Choroid plexus epithelial cell (primary cell): ENCODE measurements at regions not wholly inside any gene's neighbourhood (a gene's known extent, or its start where the extent isn't known, plus 50 kb on each side); places are given as distances from the start of the nearest gene placed in this dataset.

Experiments
- DNase-seq: peaks from one replicate; pipeline ENCODE4 v3.0.0-alpha.2; 2010; ENCODE audit warnings: low read depth
- H3K4me3 ChIP-seq: 2 replicates; pipeline ENCODE4 v1.5.1; 2011; ENCODE audit warnings: low read depth, mild to moderate bottlenecking, control low read depth, low read length, moderate library complexity
- TF ChIP-seq, protein P1 (sequence below): conservative IDR thresholded peaks from 2 replicates; pipeline ENCODE4 v1.5.1; 2011; ENCODE audit warnings: low read depth, mild to moderate bottlenecking, control low read depth, inconsistent platforms, low read length, moderate library complexity

DNA sequence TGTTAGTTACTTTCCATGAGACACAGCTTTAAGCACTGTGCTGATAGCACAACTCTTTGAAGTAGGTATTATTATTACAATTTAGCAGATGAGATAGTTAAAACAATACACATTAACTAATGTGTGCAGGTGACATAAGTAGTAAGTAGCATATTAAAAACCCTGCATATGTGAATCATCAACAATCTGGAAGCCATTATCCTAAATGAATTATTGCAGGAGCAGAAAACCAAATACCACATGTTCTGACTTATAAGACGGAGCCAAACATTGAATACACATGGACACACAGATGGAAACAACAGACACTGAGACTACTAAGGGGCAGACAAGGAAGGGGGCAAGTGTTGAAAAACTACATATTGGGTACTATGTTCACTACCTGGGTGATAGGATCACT lies 300.3 kb upstream of the GULP1 start:
- no peak for DNase-seq
- no peak overlapping the region for H3K4me3 ChIP-seq
- TF ChIP-seq, protein P1, sequence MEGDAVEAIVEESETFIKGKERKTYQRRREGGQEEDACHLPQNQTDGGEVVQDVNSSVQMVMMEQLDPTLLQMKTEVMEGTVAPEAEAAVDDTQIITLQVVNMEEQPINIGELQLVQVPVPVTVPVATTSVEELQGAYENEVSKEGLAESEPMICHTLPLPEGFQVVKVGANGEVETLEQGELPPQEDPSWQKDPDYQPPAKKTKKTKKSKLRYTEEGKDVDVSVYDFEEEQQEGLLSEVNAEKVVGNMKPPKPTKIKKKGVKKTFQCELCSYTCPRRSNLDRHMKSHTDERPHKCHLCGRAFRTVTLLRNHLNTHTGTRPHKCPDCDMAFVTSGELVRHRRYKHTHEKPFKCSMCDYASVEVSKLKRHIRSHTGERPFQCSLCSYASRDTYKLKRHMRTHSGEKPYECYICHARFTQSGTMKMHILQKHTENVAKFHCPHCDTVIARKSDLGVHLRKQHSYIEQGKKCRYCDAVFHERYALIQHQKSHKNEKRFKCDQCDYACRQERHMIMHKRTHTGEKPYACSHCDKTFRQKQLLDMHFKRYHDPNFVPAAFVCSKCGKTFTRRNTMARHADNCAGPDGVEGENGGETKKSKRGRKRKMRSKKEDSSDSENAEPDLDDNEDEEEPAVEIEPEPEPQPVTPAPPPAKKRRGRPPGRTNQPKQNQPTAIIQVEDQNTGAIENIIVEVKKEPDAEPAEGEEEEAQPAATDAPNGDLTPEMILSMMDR, result no peak

DNA sequence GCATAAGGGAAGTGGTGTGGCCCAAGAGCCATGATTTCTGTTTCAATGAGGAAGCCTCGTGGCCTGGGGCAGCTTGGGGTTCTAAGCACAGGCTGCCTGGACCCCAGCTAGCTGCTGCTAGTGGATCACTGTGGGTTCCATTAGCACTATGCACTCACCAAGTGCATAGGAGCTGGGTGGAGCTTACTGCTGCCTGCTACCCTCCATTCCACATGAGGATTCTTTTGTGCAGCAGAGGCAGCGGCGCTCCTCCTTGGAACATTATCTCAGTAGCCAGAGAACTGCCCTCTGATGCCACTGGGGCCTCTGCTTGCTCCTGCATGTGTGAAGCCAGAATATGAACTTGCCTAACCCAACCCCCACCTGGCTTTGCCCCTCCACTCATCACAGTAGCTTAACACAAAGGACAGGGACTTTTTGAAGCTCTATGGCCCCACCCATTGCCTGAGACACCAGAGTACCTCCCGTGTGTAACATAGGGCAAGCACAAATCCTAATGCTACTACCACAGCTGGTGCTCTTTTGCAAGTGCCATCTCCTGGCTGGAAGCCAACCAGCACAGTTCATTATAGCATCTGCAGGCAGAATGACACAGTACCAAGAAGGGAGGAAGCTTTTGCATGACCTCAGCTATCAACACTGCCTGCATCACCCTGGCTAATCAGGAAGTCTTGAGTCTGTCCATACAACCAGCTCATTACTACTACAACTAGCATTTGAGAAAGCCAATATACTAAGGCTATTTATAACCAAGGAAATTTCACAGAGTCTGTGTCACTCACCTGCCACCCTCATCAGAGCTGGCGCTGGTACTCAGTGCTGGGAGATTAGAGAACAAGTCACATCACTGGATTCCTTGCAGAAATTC lies 297.0 kb upstream of the GULP1 start:
- DNase-seq, result peak; percentile 18
- TF ChIP-seq, protein P1, result no peak

DNA sequence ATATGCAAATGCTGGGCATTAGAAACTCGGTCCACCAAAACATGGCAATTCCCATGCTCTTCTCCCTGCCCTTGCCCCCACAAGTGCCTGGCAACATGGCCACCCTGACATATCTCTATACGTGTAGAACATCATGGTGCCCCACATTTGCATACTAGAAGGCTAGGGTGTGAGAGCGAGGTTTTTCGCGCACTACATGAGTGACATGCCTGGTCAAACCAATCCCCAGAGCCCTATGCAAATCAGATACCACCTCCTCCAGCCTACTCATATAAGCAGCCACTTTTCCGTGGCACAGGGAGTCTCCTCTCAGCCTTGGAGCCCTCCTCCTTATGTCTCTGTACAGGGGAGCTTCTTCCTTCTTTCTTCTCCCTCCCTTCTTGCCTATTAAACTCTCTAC lies 296.1 kb upstream of the GULP1 start:
- DNase-seq, result no peak
- TF ChIP-seq, protein P1, result no peak
- no peak overlapping the region for H3K4me3 ChIP-seq

More for the DNA sequence above, 297.0 kb upstream of the GULP1 start:
- no peak overlapping the region for H3K4me3 ChIP-seq

DNA sequence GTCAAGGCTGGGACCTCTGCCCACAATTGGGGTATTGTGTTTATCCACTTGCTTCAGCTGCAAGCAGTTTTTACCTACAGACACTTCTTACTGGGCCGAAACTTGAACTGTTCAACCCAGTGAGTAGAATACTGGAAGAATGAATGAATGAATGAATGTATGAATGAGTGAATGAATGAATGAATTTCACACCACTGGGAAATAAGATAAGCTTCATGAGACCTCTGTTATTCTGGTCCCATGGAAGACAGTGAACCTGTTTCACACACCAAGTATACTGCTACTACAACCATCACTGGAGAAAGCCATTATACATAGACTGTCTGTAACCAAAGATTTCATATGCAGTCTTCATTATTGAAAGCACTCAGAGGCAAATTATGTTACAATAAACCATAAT lies 295.0 kb upstream of the GULP1 start:
- TF ChIP-seq, protein P1, result no peak
- no peak overlapping the region for H3K4me3 ChIP-seq
- DNase-seq, result no peak

DNA sequence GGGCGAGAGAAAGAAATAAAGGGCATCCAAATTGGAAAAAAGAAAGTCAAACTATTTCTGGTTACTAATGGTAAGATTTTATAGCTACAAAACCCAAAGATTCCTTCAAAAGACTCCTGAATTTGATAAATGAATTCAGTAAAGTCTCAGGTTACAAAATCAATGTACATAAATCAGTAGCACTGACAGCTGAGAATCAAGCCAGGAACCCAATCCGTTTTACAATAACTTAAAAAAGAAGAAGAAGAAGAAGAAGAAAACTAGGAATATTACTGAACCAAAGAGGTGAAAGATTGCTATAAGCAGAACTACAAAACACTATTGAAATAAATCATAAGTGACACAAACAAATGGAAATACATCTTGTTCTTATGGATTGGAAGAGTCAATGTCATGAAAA lies 291.5 kb upstream of the GULP1 start:
- H3K4me3 ChIP-seq, result no peak overlapping the region
- no peak for DNase-seq
- TF ChIP-seq, protein P1, result no peak

DNA sequence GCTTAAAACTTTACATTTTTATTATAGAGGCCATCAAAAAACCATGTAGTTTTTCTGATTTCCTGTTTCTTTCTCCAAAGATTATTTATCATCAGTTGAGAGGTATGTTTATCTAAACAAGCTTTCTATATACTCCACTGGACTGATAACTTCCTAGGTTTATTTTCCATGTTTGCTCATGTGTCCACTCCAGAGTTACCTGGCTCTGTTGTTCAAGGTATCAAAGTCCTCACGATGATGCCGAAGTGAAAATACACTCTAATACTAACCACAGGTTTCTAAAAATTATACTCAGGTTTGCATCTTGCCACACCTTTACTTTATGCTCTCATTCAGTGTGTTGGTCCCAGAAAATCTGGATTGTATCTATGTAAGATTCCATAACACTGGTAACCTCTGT lies 287.9 kb upstream of the GULP1 start:
- TF ChIP-seq, protein P1, result no peak
- H3K4me3 ChIP-seq, result no peak overlapping the region
- DNase-seq, result no peak

DNA sequence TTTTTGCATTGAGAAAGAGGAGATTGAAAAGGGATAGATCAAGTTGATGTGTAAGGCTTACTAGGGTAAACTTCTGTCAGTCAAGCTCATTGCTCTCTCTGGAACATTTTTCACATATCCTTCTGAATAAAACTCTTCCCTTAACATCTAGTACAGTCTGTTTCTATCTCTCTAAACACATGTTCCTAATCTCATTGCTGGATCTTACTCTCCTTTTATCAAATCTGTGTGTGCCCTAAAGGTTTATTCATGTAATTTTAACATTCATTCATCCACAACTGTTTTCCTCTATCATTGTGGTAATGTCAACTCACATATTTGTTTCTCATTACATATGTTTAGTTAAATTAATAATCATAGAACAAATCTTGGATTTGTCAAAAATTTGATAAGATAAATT lies 277.9 kb upstream of the GULP1 start:
- TF ChIP-seq, protein P1, result no peak
- no peak overlapping the region for H3K4me3 ChIP-seq
- DNase-seq, result no peak
